ENCODE measurements at regions not wholly inside any gene's neighbourhood (a gene's known extent, or its start where the extent isn't known, plus 50 kb on each side); places are given as distances from the start of the nearest gene placed in this dataset.

GRCh38 chr10:4353964-4354363 lies 472.0 kb upstream of the AKR1E2 start:
- no peak for TF ChIP-seq CTCF (IDR thresholded peaks at IDR 0.05; ENCODE audit: unreplicated experiment)
- intact Hi-C loops (cut with micrococcal nuclease) = loop anchor here (1.0 kb wide), 1 partner anchor 302 kb away; no protein-coding TSS in a partner anchor
- peak overlapping the region; percentile 90 for H3K27ac Mint-ChIP-seq (ENCODE audit: low read depth, unreplicated experiment)
- H3K4me3 Mint-ChIP-seq (ENCODE audit: unreplicated experiment) = peak overlapping the region; percentile 17
- no TSS peak for BruUV-seq (replicated peaks)
- peaks cover 44% of the 10 kb centered on the region for H3K4me1 Mint-ChIP-seq (ENCODE audit: insufficient read depth, unreplicated experiment)
- H3K9me3 Mint-ChIP-seq (ENCODE audit: unreplicated experiment) = no peaks in the 10 kb centered on the region
- CTCF ChIA-PET = interaction anchor here (0.8 to 1.2 kb wide), 5 partner anchors 12 to 303 kb away, joined by 3 to 4 read pairs (median 3); no protein-coding TSS in a partner anchor
- no peaks in the 10 kb centered on the region for H3K36me3 Mint-ChIP-seq (ENCODE audit: insufficient read depth, unreplicated experiment)
- POLR2A ChIA-PET = interaction anchor here (0.5 to 3.2 kb wide), 23 partner anchors 10 to 1156 kb away, joined by 3 to 37 read pairs (median 4); partner anchors contain the start of gene KLF6
- peak; percentile 73 for DNase-seq (ENCODE audit: unreplicated experiment)
- no peaks in the 10 kb centered on the region for H3K27me3 Mint-ChIP-seq (ENCODE audit: insufficient read depth, unreplicated experiment)

- intact Hi-C loops (cut with micrococcal nuclease) = no loop called here
- Mint-ChIP-seq H3K9me3 (ENCODE audit: unreplicated experiment) (no peaks in the 10 kb centered on the region), H3K36me3 (ENCODE audit: insufficient read depth, unreplicated experiment) (no peaks in the 10 kb centered on the region), H3K27me3 (ENCODE audit: insufficient read depth, unreplicated experiment) (no peaks in the 10 kb centered on the region), H3K4me3 (ENCODE audit: unreplicated experiment) (no peak overlapping the region), H3K27ac (ENCODE audit: low read depth, unreplicated experiment) (peak overlapping the region; percentile 90), H3K4me1 (ENCODE audit: insufficient read depth, unreplicated experiment) (peaks cover 44% of the 10 kb centered on the region)
- TF ChIP-seq CTCF (IDR thresholded peaks at IDR 0.05; ENCODE audit: unreplicated experiment) = no peak
- DNase-seq (ENCODE audit: unreplicated experiment) = no peak
- POLR2A ChIA-PET = interaction anchor here (1.3 to 3.2 kb wide), 7 partner anchors 9 to 569 kb away, joined by 3 to 37 read pairs (median 7); partner anchors contain the start of gene KLF6
- CTCF ChIA-PET = interaction anchor here (0.7 kb wide), 1 partner anchor 442 kb away, joined by 3 read pairs; no protein-coding TSS in a partner anchor
- no TSS peak for BruUV-seq (replicated peaks)
These were observed 472.9 kb upstream of the AKR1E2 start for GRCh38 chr10:4353059-4353655.

GRCh38 chr10:4352414-4352961 lies 473.5 kb upstream of the AKR1E2 start:
- peak overlapping the region; percentile 90 for H3K27ac Mint-ChIP-seq (ENCODE audit: low read depth, unreplicated experiment)
- no peaks in the 10 kb centered on the region for H3K27me3 Mint-ChIP-seq (ENCODE audit: insufficient read depth, unreplicated experiment)
- TF ChIP-seq CTCF (IDR thresholded peaks at IDR 0.05; ENCODE audit: unreplicated experiment) = no peak
- ChIA-PET POLR2A (interaction anchor here (0.6 to 3.2 kb wide), 4 partner anchors 8 to 502 kb away, joined by 3 to 35 read pairs (median 8); no protein-coding TSS in a partner anchor), CTCF (interaction anchor here (0.7 to 1.0 kb wide), 2 partner anchors 414 to 441 kb away, joined by 3 to 6 read pairs; no protein-coding TSS in a partner anchor)
- BruUV-seq (replicated peaks) = no TSS peak
- peaks cover 44% of the 10 kb centered on the region for H3K4me1 Mint-ChIP-seq (ENCODE audit: insufficient read depth, unreplicated experiment)
- no peaks in the 10 kb centered on the region for H3K36me3 Mint-ChIP-seq (ENCODE audit: insufficient read depth, unreplicated experiment)
- intact Hi-C loops (cut with micrococcal nuclease) = no loop called here
- no peak overlapping the region for H3K4me3 Mint-ChIP-seq (ENCODE audit: unreplicated experiment)
- H3K9me3 Mint-ChIP-seq (ENCODE audit: unreplicated experiment) = no peaks in the 10 kb centered on the region
- peak; percentile 34 for DNase-seq (ENCODE audit: unreplicated experiment)

GRCh38 chr10:4351723-4352413 lies 474.1 kb upstream of the AKR1E2 start:
- H3K27me3 Mint-ChIP-seq (ENCODE audit: insufficient read depth, unreplicated experiment) = no peaks in the 10 kb centered on the region
- H3K27ac Mint-ChIP-seq (ENCODE audit: low read depth, unreplicated experiment) = peak overlapping the region; percentile 26
- no TSS peak for BruUV-seq (replicated peaks)
- H3K9me3 Mint-ChIP-seq (ENCODE audit: unreplicated experiment) = no peaks in the 10 kb centered on the region
- DNase-seq (ENCODE audit: unreplicated experiment) = peak; percentile 27
- ChIA-PET POLR2A (interaction anchor here (0.6 to 0.8 kb wide), 2 partner anchors 422 to 501 kb away, joined by 3 read pairs; no protein-coding TSS in a partner anchor), CTCF (interaction anchor here (1.0 to 1.2 kb wide), 2 partner anchors 306 to 415 kb away, joined by 3 to 6 read pairs; no protein-coding TSS in a partner anchor)
- no peaks in the 10 kb centered on the region for H3K36me3 Mint-ChIP-seq (ENCODE audit: insufficient read depth, unreplicated experiment)
- no peak overlapping the region for H3K4me3 Mint-ChIP-seq (ENCODE audit: unreplicated experiment)
- TF ChIP-seq CTCF (IDR thresholded peaks at IDR 0.05; ENCODE audit: unreplicated experiment) = no peak
- peaks cover 44% of the 10 kb centered on the region for H3K4me1 Mint-ChIP-seq (ENCODE audit: insufficient read depth, unreplicated experiment)
- intact Hi-C loops (cut with micrococcal nuclease) = no loop called here
